Activated CD4-positive, alpha-beta T cell treated with anti-CD3 and anti-CD28 coated beads, Interleukin-2, amount 50 U/mL, for 48 hours (primary cell): ENCODE measurements at regions not wholly inside any gene's neighbourhood (a gene's known extent, or its start where the extent isn't known, plus 50 kb on each side); places are given as distances from the start of the nearest gene placed in this dataset.
A peak's percentile ranks its signal among the peaks of the same experiment; 100 is the strongest.

ENCODE experiments used
- DNase-seq, 2 experiments: peaks; one replicate each; pipeline ENCODE4 v3.0.0-alpha.2; 2020

GRCh38 chr13:97802213-97802612, 151.3 kb upstream of the IPO5 start:
- DNase-seq, result no peak

GRCh38 chr13:97809576-97809975, 143.9 kb upstream of the IPO5 start:
- DNase-seq, result no peak

GRCh38 chr13:97810152-97810551, 143.3 kb upstream of the IPO5 start:
- DNase-seq, result no peak

- no peak for DNase-seq
These were observed 131.1 kb upstream of the IPO5 start for GRCh38 chr13:97822377-97822776.

- DNase-seq, result no peak
These were observed 127.0 kb upstream of the IPO5 start for GRCh38 chr13:97826421-97827012.

- DNase-seq, result no peak
These were observed 119.2 kb upstream of the IPO5 start for GRCh38 chr13:97834250-97834649.

GRCh38 chr13:97843189-97843588, 110.3 kb upstream of the IPO5 start:
- no peak for DNase-seq

- DNase-seq, result no peak
These were observed 109.3 kb upstream of the IPO5 start for GRCh38 chr13:97844151-97844550.

GRCh38 chr13:97848886-97849285, 104.6 kb upstream of the IPO5 start:
- DNase-seq, result no peak

- no peak for DNase-seq
These were observed 104.2 kb upstream of the IPO5 start for GRCh38 chr13:97849305-97849704.

- no peak for DNase-seq
These were observed 102.2 kb upstream of the IPO5 start for GRCh38 chr13:97851269-97851668.

- no peak for DNase-seq
These were observed 101.1 kb upstream of the IPO5 start for GRCh38 chr13:97852181-97852874.

GRCh38 chr13:97853550-97853949, 99.9 kb upstream of the IPO5 start:
- no peak for DNase-seq

GRCh38 chr13:97855570-97856303, 97.7 kb upstream of the IPO5 start:
- DNase-seq, result peak in 1 of 2 experiments; percentile 6

- no peak for DNase-seq
These were observed 97.2 kb upstream of the IPO5 start for GRCh38 chr13:97856304-97856675.

GRCh38 chr13:97858161-97858560, 95.3 kb upstream of the IPO5 start:
- no peak for DNase-seq

- no peak for DNase-seq
These were observed 87.1 kb upstream of the IPO5 start for GRCh38 chr13:97866346-97866745.

GRCh38 chr13:97866751-97867150, 86.7 kb upstream of the IPO5 start:
- DNase-seq, result no peak

- no peak for DNase-seq
These were observed 80.1 kb upstream of the IPO5 start for GRCh38 chr13:97873398-97873797.

- DNase-seq, result no peak
These were observed 78.3 kb upstream of the IPO5 start for GRCh38 chr13:97875218-97875617.

GRCh38 chr13:97875911-97876310, 77.6 kb upstream of the IPO5 start:
- no peak for DNase-seq

GRCh38 chr13:97878431-97879375, 74.8 kb upstream of the IPO5 start:
- DNase-seq, result no peak

GRCh38 chr13:97879646-97880310, 73.7 kb upstream of the IPO5 start:
- no peak for DNase-seq
